Ascending aorta (tissue), 2 donors: ENCODE measurements at regions not wholly inside any gene's neighbourhood (a gene's known extent, or its start where the extent isn't known, plus 50 kb on each side); places are given as distances from the start of the nearest gene placed in this dataset.

Source experiments
- DNase-seq, 2 donors: peaks; one replicate each; pipeline ENCODE4 v3.0.0-alpha.2; 2019; ENCODE audit warnings: low spot score in 2 of 2
- H3K27ac ChIP-seq, 2 donors: fragments of 200-600 bp; sonication (generic); one replicate each; pipeline ENCODE4 v1.5.1; 2016 to 2017; ENCODE audit warnings: mild to moderate bottlenecking in 1 of 2
- H3K27me3 ChIP-seq: fragments of 200-600 bp; sonication (generic); one replicate; pipeline ENCODE4 v1.5.1; 2017
- H3K36me3 ChIP-seq, 2 donors: fragments of 200-600 bp; sonication (generic); one replicate each; pipeline ENCODE4 v1.5.1; 2016
- H3K4me1 ChIP-seq, 2 donors: fragments of 200-600 bp; sonication (generic); one replicate each; pipeline ENCODE4 v1.5.1; 2016 to 2017; ENCODE audit warnings: mild to moderate bottlenecking in 1 of 2
- H3K4me3 ChIP-seq, 2 donors: fragments of 200-600 bp; sonication (generic); one replicate each; pipeline ENCODE4 v1.5.1; 2016 to 2017; ENCODE audit warnings: mild to moderate bottlenecking in 1 of 2
- H3K9me3 ChIP-seq, 2 donors: fragments of 200-600 bp; sonication (generic); one replicate each; pipeline ENCODE4 v1.5.1; 2016
- CTCF ChIP-seq, 3 experiments: fragments of 200-600 bp in 2 of 3; fragments of 450-650 bp in 1 of 3; sonication (generic) in 2 of 3; IDR thresholded peaks; one replicate each; pipeline ENCODE4 v1.5.1; 2016 to 2019; ENCODE audit warnings: antibody characterized with exemption in 3 of 3, mild to moderate bottlenecking in 1 of 3, moderate library complexity in 1 of 3
- intact Hi-C: fragments of 100-400 bp; cut with DNase I; formaldehyde crosslinking; loops from one replicate; pipeline ENCODE4 v1.15.1; 2023

GRCh38 chr9:129494113-129494789 lies 126.7 kb downstream of the C9orf50 start:
- H3K4me3 ChIP-seq, result peak overlapping the region in 1 of 2 donors; percentile 72
- H3K4me1 ChIP-seq, result peaks cover 22 to 64% of the 10 kb centered on the region in 2 donors
- no peak for TF ChIP-seq CTCF (IDR thresholded peaks at IDR 0.05)
- intact Hi-C loops, result no loop called here
- peaks cover 0 to 3% of the 10 kb centered on the region in 2 donors for H3K36me3 ChIP-seq
- H3K27ac ChIP-seq, result peak overlapping the region; percentile 98 to 100
- H3K27me3 ChIP-seq, result no peaks in the 10 kb centered on the region
- H3K9me3 ChIP-seq, result no peaks in the 10 kb centered on the region
- DNase-seq, result no peak

DNA sequence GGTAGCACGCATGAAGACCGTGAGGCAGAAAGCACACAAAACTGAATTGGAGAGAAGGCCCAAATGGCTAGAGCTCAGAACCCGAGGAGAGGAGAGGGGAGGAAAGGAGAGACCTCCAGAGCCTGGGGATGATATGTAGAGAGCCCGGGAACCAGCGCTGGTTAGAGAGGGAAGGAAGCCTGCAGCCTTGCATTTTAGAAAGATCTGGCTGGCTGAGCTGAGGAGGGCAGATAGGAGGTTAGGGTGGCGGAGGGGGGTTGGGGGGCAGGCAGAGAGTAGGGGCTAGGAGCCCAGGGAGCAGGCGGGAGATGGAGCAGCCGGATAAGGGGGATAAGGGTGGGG lies 127.2 kb downstream of the C9orf50 start:
- no peak for TF ChIP-seq CTCF (IDR thresholded peaks at IDR 0.05)
- intact Hi-C loops, result no loop called here
- Histone ChIP-seq H3K27me3 (no peaks in the 10 kb centered on the region), H3K36me3 (peaks cover 0 to 3% of the 10 kb centered on the region in 2 donors), H3K4me1 (peaks cover 22 to 58% of the 10 kb centered on the region in 2 donors), H3K4me3 (no peak overlapping the region), H3K9me3 (no peaks in the 10 kb centered on the region), H3K27ac (peak overlapping the region; percentile 98 to 100)
- DNase-seq, result no peak

GRCh38 chr9:129493002-129493705 lies 127.7 kb downstream of the C9orf50 start:
- Histone ChIP-seq H3K27ac (peak overlapping the region; percentile 98 to 100), H3K4me3 (no peak overlapping the region), H3K9me3 (no peaks in the 10 kb centered on the region), H3K4me1 (peaks cover 23 to 53% of the 10 kb centered on the region in 2 donors), H3K27me3 (no peaks in the 10 kb centered on the region), H3K36me3 (peaks cover 0 to 3% of the 10 kb centered on the region in 2 donors)
- DNase-seq, result no peak
- intact Hi-C loops, result no loop called here
- no peak for TF ChIP-seq CTCF (IDR thresholded peaks at IDR 0.05)

DNA sequence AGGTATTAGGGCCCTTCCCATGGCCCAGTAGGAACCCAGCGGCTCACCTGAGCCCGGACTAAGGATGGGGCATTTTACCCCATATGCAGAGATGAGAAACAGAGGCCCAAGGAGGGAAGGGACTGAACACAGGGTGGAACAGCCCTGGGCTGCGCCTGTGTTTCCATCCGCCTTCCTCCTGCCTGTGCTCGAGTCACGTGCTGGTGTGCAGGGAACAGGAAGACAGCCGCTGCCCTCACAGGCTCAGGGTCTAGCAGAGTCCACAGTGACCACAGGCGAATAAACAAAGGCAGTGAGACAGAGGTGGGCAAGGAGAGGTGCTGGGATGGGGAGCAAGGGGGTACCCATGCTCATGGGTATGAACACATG lies 129.4 kb downstream of the C9orf50 start:
- peak in 1 of 2 donors; percentile 85 for DNase-seq
- intact Hi-C loops, result no loop called here
- H3K4me3 ChIP-seq, result peak overlapping the region; percentile 57 to 74

More for the DNA sequence above, 129.4 kb downstream of the C9orf50 start:
- H3K9me3 ChIP-seq, result no peaks in the 10 kb centered on the region
- H3K27ac ChIP-seq, result peak overlapping the region; percentile 98 to 100
- H3K36me3 ChIP-seq, result peaks cover 0 to 3% of the 10 kb centered on the region in 2 donors
- H3K27me3 ChIP-seq, result no peaks in the 10 kb centered on the region
- no peak for TF ChIP-seq CTCF (IDR thresholded peaks at IDR 0.05)
- H3K4me1 ChIP-seq, result peaks cover 37 to 63% of the 10 kb centered on the region in 2 donors
